Prostate gland (tissue), 2 donors: ENCODE measurements at regions not wholly inside any gene's neighbourhood (a gene's known extent, or its start where the extent isn't known, plus 50 kb on each side); places are given as distances from the start of the nearest gene placed in this dataset.

Experiments used
- DNase-seq: peaks from one replicate; pipeline ENCODE4 v3.0.0-alpha.2; 2019; ENCODE audit warnings: low spot score
- H3K27ac ChIP-seq, 2 donors: fragments of 200-600 bp; sonication (generic); 2 replicates each; pipeline ENCODE4 v1.5.1; 2017 to 2019
- H3K27me3 ChIP-seq: fragments of 200-600 bp; sonication (generic); replicated peaks from 2 replicates; pipeline ENCODE4 v1.5.1; 2019; ENCODE audit not compliant: insufficient read depth
- H3K36me3 ChIP-seq, 2 donors: fragments of 200-600 bp; sonication (generic); 1 replicate in 1 of 2; 2 replicates in 1 of 2; pipeline versions ENCODE4 v1.5.1 to v1.8.1; 2017 to 2019
- H3K4me1 ChIP-seq: fragments of 200-600 bp; sonication (generic); replicated peaks from 2 replicates; pipeline ENCODE4 v1.5.1; 2019
- H3K4me3 ChIP-seq, 2 donors: fragments of 200-600 bp; sonication (generic); 2 replicates each; pipeline ENCODE4 v1.5.1; 2017 to 2019
- H3K9me3 ChIP-seq: fragments of 200-600 bp; sonication (generic); 2 replicates; pipeline ENCODE4 v1.5.1; 2017
- POLR2A ChIP-seq: fragments of 450-650 bp; IDR thresholded peaks from one replicate; pipeline ENCODE4 v1.6.1; 2016; ENCODE audit warnings: antibody characterized with exemption, mild to moderate bottlenecking
- POLR2AphosphoS5 ChIP-seq: sonication (generic); formaldehyde crosslinking; IDR thresholded peaks from one replicate; pipeline ENCODE4 v1.6.1; 2017; ENCODE audit warnings: antibody characterized with exemption
- WGBS: methylation state at CpG from one replicate; pipeline ENCODE4 v1.1.5; 2018; 5-methylcytosine and 5-hydroxymethylcytosine counted together
- intact Hi-C: fragments of 100-400 bp; cut with DNase I; formaldehyde crosslinking; loops from one replicate; pipeline ENCODE4 v1.14.2; 2022
- TF ChIP-seq, protein P1 (sequence below), 4 experiments: fragments of 200-600 bp in 2 of 4; fragments of 450-650 bp in 2 of 4; sonication (generic) in 2 of 4; IDR thresholded peaks; 1 replicate in 3 of 4; 2 replicates in 1 of 4; pipeline ENCODE4 v1.5.1; 2016 to 2019; ENCODE audit warnings: antibody characterized with exemption in 4 of 4, mild to moderate bottlenecking in 2 of 4, moderate library complexity in 2 of 4

GRCh38 chr18:71899183-71899582, 645.0 kb downstream of the CBLN2 start:
- WGBS = 80% methylated on average over 6 of the region's 6 CpGs
- H3K9me3 ChIP-seq = no peaks in the 10 kb centered on the region
- H3K27ac ChIP-seq = no peak overlapping the region
- no peak overlapping the region for H3K4me3 ChIP-seq
- intact Hi-C loops = no loop called here
- TF ChIP-seq POLR2A = no peak
- no peak for TF ChIP-seq POLR2AphosphoS5
- TF ChIP-seq, protein P1, sequence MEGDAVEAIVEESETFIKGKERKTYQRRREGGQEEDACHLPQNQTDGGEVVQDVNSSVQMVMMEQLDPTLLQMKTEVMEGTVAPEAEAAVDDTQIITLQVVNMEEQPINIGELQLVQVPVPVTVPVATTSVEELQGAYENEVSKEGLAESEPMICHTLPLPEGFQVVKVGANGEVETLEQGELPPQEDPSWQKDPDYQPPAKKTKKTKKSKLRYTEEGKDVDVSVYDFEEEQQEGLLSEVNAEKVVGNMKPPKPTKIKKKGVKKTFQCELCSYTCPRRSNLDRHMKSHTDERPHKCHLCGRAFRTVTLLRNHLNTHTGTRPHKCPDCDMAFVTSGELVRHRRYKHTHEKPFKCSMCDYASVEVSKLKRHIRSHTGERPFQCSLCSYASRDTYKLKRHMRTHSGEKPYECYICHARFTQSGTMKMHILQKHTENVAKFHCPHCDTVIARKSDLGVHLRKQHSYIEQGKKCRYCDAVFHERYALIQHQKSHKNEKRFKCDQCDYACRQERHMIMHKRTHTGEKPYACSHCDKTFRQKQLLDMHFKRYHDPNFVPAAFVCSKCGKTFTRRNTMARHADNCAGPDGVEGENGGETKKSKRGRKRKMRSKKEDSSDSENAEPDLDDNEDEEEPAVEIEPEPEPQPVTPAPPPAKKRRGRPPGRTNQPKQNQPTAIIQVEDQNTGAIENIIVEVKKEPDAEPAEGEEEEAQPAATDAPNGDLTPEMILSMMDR (IDR thresholded peaks at IDR 0.05) = no peak
- no peaks in the 10 kb centered on the region for H3K27me3 ChIP-seq
- DNase-seq = no peak
- H3K36me3 ChIP-seq = no peaks in the 10 kb centered on the region
- no peaks in the 10 kb centered on the region for H3K4me1 ChIP-seq

DNA sequence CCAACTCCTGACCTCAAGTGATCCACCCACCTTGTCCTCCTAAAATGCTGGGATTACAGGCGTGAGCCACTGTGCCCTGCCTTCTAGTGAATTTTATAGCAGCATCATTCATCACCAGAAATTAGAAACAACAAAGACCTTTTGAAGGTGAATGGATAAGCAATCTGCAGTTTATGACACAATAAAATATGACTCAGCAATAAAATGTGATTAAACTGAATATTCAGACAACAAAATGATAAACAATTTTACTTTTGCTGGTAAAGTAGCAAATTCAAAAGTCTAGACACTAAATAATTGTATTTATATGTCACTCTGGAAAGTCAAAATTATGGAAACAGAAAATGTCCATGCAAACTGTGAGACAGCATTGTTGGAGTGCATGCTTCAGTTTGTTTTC, 656.6 kb downstream of the CBLN2 start:
- intact Hi-C loops = no loop called here
- no peak for DNase-seq
- no peaks in the 10 kb centered on the region for H3K4me1 ChIP-seq
- H3K4me3 ChIP-seq = no peak overlapping the region
- TF ChIP-seq POLR2AphosphoS5 (no peak), POLR2A (no peak)
- TF ChIP-seq, protein P1 (IDR thresholded peaks at IDR 0.05) = no peak
- H3K27ac ChIP-seq = no peak overlapping the region
- WGBS = 56% methylated on average over 1 of the region's 1 CpG
- H3K9me3 ChIP-seq = no peaks in the 10 kb centered on the region
- H3K27me3 ChIP-seq = no peaks in the 10 kb centered on the region
- H3K36me3 ChIP-seq = no peaks in the 10 kb centered on the region

- no peaks in the 10 kb centered on the region for H3K36me3 ChIP-seq
- no peaks in the 10 kb centered on the region for H3K27me3 ChIP-seq
- DNase-seq = no peak
- H3K9me3 ChIP-seq = no peaks in the 10 kb centered on the region
- WGBS = 88% methylated on average over 4 of the region's 4 CpGs
- no peak overlapping the region for H3K27ac ChIP-seq
- no peaks in the 10 kb centered on the region for H3K4me1 ChIP-seq
- intact Hi-C loops = no loop called here
- no peak overlapping the region for H3K4me3 ChIP-seq
- TF ChIP-seq POLR2A (no peak), POLR2AphosphoS5 (no peak)
- TF ChIP-seq, protein P1 (IDR thresholded peaks at IDR 0.05) = no peak
Measured at GRCh38 chr18:71878226-71878625, 665.9 kb downstream of the CBLN2 start.

DNA sequence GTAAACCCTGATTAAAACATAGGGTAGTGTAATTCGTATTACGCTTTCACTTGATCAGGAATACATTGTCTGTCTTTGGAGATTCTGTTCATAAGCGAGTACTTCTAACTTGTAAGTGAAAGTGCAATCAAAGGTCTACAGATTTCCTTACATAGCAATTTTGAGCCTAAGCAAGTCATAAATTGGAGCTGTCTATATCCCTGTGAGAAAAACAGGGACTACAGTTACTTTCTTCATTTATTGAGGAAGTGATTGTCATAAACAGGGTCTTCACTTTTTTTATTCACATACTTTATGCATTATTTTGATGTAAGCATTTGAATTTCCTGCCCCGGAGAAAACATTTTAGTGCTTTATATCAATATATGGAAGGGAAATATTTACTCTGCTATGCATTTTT, 670.4 kb downstream of the CBLN2 start:
- no peak for DNase-seq
- no peaks in the 10 kb centered on the region for H3K36me3 ChIP-seq
- H3K4me1 ChIP-seq = no peaks in the 10 kb centered on the region
- intact Hi-C loops = no loop called here
- 61% methylated on average over 4 of the region's 4 CpGs for WGBS
- H3K27ac ChIP-seq = no peak overlapping the region
- H3K9me3 ChIP-seq = no peaks in the 10 kb centered on the region
- H3K4me3 ChIP-seq = no peak overlapping the region
- H3K27me3 ChIP-seq = no peaks in the 10 kb centered on the region
- TF ChIP-seq, protein P1 (IDR thresholded peaks at IDR 0.05) = no peak
- TF ChIP-seq POLR2A (no peak), POLR2AphosphoS5 (no peak)

- Histone ChIP-seq H3K4me3 (no peak overlapping the region), H3K27ac (no peak overlapping the region), H3K9me3 (no peaks in the 10 kb centered on the region), H3K36me3 (no peaks in the 10 kb centered on the region), H3K27me3 (no peaks in the 10 kb centered on the region), H3K4me1 (no peaks in the 10 kb centered on the region)
- WGBS = 90% methylated on average over 5 of the region's 5 CpGs
- DNase-seq = no peak
- intact Hi-C loops = no loop called here
- TF ChIP-seq POLR2A (no peak), POLR2AphosphoS5 (no peak)
- TF ChIP-seq, protein P1 (IDR thresholded peaks at IDR 0.05) = no peak
Measured at GRCh38 chr18:71865888-71866287, 678.3 kb downstream of the CBLN2 start.
